HG02763 (cell line): ENCODE measurements at regions not wholly inside any gene's neighbourhood (a gene's known extent, or its start where the extent isn't known, plus 50 kb on each side); places are given as distances from the start of the nearest gene placed in this dataset.

Source experiments
- ATAC-seq: cut with Tn5 transposase; IDR thresholded peaks from one replicate; pipeline ENCODE4 v1.9.1; 2021; ENCODE audit warnings: mild to moderate bottlenecking, moderate library complexity; ENCODE audit not compliant: unreplicated experiment

DNA sequence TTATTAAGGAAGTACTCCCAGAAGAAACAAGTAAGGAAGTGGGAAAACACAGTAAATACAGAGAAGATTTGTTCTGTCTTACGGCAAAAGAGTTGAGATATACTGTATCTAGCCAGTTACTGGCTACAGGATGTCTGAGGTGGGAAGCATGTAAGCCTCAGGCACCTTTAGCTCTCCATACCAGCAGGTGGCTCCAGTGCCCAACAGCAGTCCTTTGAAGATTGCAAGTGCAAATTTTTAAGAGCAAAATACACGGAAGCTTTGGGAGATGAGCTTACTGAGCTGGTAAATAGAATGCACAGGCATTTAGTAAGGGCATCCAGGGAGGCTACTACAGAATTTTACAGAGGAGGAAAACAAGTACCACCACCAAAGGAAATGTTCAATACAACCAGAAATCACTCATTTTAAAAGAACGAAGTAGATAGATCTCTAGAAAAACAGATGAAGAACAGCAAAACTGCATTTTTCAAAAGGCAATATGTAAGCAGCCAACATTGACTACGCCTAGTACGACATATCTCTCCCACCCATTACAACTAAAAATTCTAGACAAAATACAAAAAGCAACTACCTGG, 57.9 kb upstream of the VSTM2B start:
- no peak for ATAC-seq

DNA sequence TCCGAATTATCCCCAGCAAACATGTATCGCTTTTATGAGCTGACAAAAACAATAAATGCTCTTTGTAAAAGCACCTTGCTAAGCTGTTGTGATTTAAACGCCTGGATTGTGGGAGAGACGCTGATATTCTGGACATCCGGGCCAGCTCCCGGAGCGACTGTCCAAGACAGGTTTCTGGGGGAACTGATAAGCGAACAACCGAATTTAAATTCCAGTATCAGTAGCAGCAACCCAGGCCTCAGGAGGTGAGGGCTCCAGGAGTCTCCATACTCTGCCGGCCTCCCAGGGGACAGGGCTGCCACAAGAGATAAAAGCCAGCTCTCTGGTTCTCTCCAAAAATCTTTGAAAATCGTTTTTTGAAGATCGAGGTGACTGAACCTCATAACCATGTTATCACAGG, 50.3 kb upstream of the VSTM2B start:
- ATAC-seq, result no peak
